H1 (cell line): ENCODE measurements at regions not wholly inside any gene's neighbourhood (a gene's known extent, or its start where the extent isn't known, plus 50 kb on each side); places are given as distances from the start of the nearest gene placed in this dataset.

Experiments used
- CTCF ChIA-PET: fragments of 300-600 bp; sonication (Branson Sonifier 250); formaldehyde crosslinking; loops from one replicate; lab custom pipeline; 2021; ENCODE audit not compliant: partially characterized antibody; lab: Charles Lee
- POLR2A ChIA-PET: fragments of 300-600 bp; sonication (Branson Sonifier 250); formaldehyde crosslinking; loops from one replicate; lab custom pipeline; 2021; ENCODE audit warnings: inconsistent platforms; ENCODE audit not compliant: partially characterized antibody; lab: Charles Lee
- DNase-seq, 2 experiments: peaks; one replicate each; pipeline versions ENCODE4 v3.0.0 to v3.0.0-alpha.2; 2010 to 2022; ENCODE audit warnings: low spot score in 2 of 2, low read depth in 1 of 2, mixed read lengths in 1 of 2
- FAIRE-seq: peaks from 2 replicates; lab custom pipeline; 2011; peaks lifted over from hg19 to GRCh38; lab: Jason Lieb, UNC
- H2AFZ ChIP-seq: 2 replicates; pipeline ENCODE4 v1.8.1; 2012; ENCODE audit warnings: low read length, inconsistent platforms
- H2AK5ac ChIP-seq: 2 replicates; pipeline ENCODE4 v1.6.1; 2013; ENCODE audit warnings: low read depth, low read length
- H2BK120ac ChIP-seq: replicated peaks from 2 replicates; pipeline ENCODE3; 2013; ENCODE audit warnings: low read depth, low read length, inconsistent platforms
- H2BK12ac ChIP-seq: 2 replicates; pipeline ENCODE4 v1.6.1; 2013; ENCODE audit warnings: low read depth, low read length
- H2BK15ac ChIP-seq: 2 replicates; pipeline ENCODE4 v1.6.1; 2013; ENCODE audit warnings: low read length
- H2BK20ac ChIP-seq: 2 replicates; pipeline ENCODE4 v1.6.1; 2013; ENCODE audit warnings: low read length
- H2BK5ac ChIP-seq: 2 replicates; pipeline ENCODE4 v1.6.1; 2013; ENCODE audit warnings: low read depth, low read length
- H3K14ac ChIP-seq: 2 replicates; pipeline ENCODE4 v1.6.1; 2013; ENCODE audit warnings: inconsistent platforms; ENCODE audit not compliant: insufficient read length
- H3K18ac ChIP-seq: 2 replicates; pipeline ENCODE4 v1.6.1; 2013; ENCODE audit warnings: low read length; ENCODE audit errors: extremely low read depth
- H3K23ac ChIP-seq: 2 replicates; pipeline ENCODE4 v1.6.1; 2013; ENCODE audit warnings: inconsistent platforms; ENCODE audit not compliant: insufficient read length
- H3K23me2 ChIP-seq: 2 replicates; pipeline ENCODE4 v1.6.1; 2013; ENCODE audit warnings: low read depth, low read length
- H3K27ac ChIP-seq: 2 replicates; pipeline ENCODE4 v1.6.1; 2011; ENCODE audit warnings: low read depth, low read length, inconsistent platforms
- H3K27me3 ChIP-seq, 4 experiments: replicated peaks in 1 of 4; 1 replicate in 1 of 4; 2 replicates in 3 of 4; pipeline versions ENCODE4 v1.6.1 to v1.8.1; 2011 to 2013; ENCODE audit warnings: low read length in 3 of 4, mild to moderate bottlenecking in 3 of 4, inconsistent platforms in 2 of 4, mixed read lengths in 2 of 4, moderate library complexity in 1 of 4; ENCODE audit not compliant: control insufficient read depth in 3 of 4, insufficient read depth in 3 of 4; ENCODE audit errors: extremely low read depth in 1 of 4
- H3K36me3 ChIP-seq, 4 experiments: 2 replicates each; pipeline versions ENCODE4 v1.6.1 to v1.8.1; 2011 to 2013; ENCODE audit warnings: mild to moderate bottlenecking in 4 of 4, low read length in 3 of 4, moderate library complexity in 2 of 4, control low read depth in 1 of 4, inconsistent platforms in 1 of 4; ENCODE audit not compliant: insufficient read depth in 4 of 4, control insufficient read depth in 2 of 4
- H3K4ac ChIP-seq: replicated peaks from 2 replicates; pipeline ENCODE3; 2013; ENCODE audit warnings: low read length, low read depth, mixed read lengths, inconsistent platforms; ENCODE audit not compliant: insufficient read length
- H3K4me1 ChIP-seq, 4 experiments: replicated peaks in 1 of 4; 1 replicate in 1 of 4; 2 replicates in 3 of 4; pipeline versions ENCODE4 v1.6.1 to v1.8.1; 2011 to 2013; ENCODE audit warnings: low read length in 3 of 4, inconsistent platforms in 2 of 4, mixed read lengths in 1 of 4; ENCODE audit not compliant: insufficient read depth in 4 of 4, control insufficient read depth in 3 of 4
- H3K4me2 ChIP-seq, 2 experiments: 2 replicates each; pipeline versions ENCODE4 v1.6.1 to v1.8.1; 2011 to 2013; ENCODE audit warnings: low read depth in 2 of 2, low read length in 2 of 2, control low read depth in 1 of 2, inconsistent platforms in 1 of 2, mild to moderate bottlenecking in 1 of 2; ENCODE audit not compliant: insufficient read depth in 1 of 2
- H3K4me3 ChIP-seq, 4 experiments: fragments of 200-600, 300-600 bp in 1 of 4; sonication (generic), shearing (Covaris generic), sonication (Bioruptor Twin) in 1 of 4; 2 replicates each; pipeline versions ENCODE4 v1.5.1 to v1.8.1; 2011 to 2016; ENCODE audit warnings: low read length in 4 of 4, low read depth in 3 of 4, control low read depth in 2 of 4, inconsistent platforms in 2 of 4, mild to moderate bottlenecking in 2 of 4, mixed read lengths in 1 of 4, moderate library complexity in 1 of 4; ENCODE audit not compliant: insufficient read depth in 2 of 4; ENCODE audit errors: extremely low read depth in 1 of 4
- H3K56ac ChIP-seq: replicated peaks from 2 replicates; pipeline ENCODE3; 2013; ENCODE audit warnings: low read depth, mild to moderate bottlenecking, mixed read lengths, low read length, inconsistent platforms; ENCODE audit not compliant: insufficient read length
- H3K79me1 ChIP-seq: 2 replicates; pipeline ENCODE4 v1.6.1; 2013; ENCODE audit warnings: low read depth, low read length, control low read depth
- H3K79me2 ChIP-seq, 2 experiments: 2 replicates each; pipeline versions ENCODE4 v1.6.1 to v1.8.1; 2012 to 2013; ENCODE audit warnings: low read length in 2 of 2, mild to moderate bottlenecking in 2 of 2, inconsistent platforms in 1 of 2; ENCODE audit not compliant: insufficient read depth in 2 of 2, control insufficient read depth in 1 of 2
- H3K9ac ChIP-seq, 4 experiments: replicated peaks in 1 of 4; 1 replicate in 1 of 4; 2 replicates in 3 of 4; pipeline versions ENCODE4 v1.6.1 to v1.8.1; 2011 to 2013; ENCODE audit warnings: low read depth in 3 of 4, low read length in 3 of 4, control low read depth in 2 of 4, mild to moderate bottlenecking in 2 of 4, moderate library complexity in 2 of 4, inconsistent platforms in 1 of 4; ENCODE audit errors: extremely low read depth in 1 of 4
- H3K9me3 ChIP-seq, 2 experiments: 2 replicates each; pipeline versions ENCODE4 v1.6.1 to v1.8.1; 2012 to 2013; ENCODE audit warnings: mild to moderate bottlenecking in 2 of 2, moderate library complexity in 2 of 2, control low read depth in 1 of 2, inconsistent platforms in 1 of 2, low read depth in 1 of 2, low read length in 1 of 2, mixed read lengths in 1 of 2; ENCODE audit not compliant: insufficient read depth in 2 of 2
- H4K20me1 ChIP-seq, 2 experiments: replicated peaks in 1 of 2; 2 replicates each; pipeline versions ENCODE3 to v1.8.1; 2011 to 2013; ENCODE audit warnings: inconsistent platforms in 2 of 2, low read length in 2 of 2, mild to moderate bottlenecking in 1 of 2; ENCODE audit not compliant: insufficient read depth in 2 of 2, control insufficient read depth in 1 of 2
- H4K5ac ChIP-seq: 2 replicates; pipeline ENCODE4 v1.6.1; 2013; ENCODE audit warnings: low read length, low read depth, mixed read lengths, inconsistent platforms; ENCODE audit not compliant: insufficient read length
- H4K8ac ChIP-seq: 2 replicates; pipeline ENCODE4 v1.8.0; 2013; ENCODE audit warnings: mild to moderate bottlenecking, moderate library complexity, low read length, inconsistent platforms; ENCODE audit not compliant: insufficient read depth; ENCODE audit errors: extremely low read depth
- H4K91ac ChIP-seq: replicated peaks from 2 replicates; pipeline ENCODE3; 2013; ENCODE audit warnings: low read length, mixed read lengths, inconsistent platforms; ENCODE audit not compliant: insufficient read length
- BACH1 ChIP-seq: IDR thresholded peaks from 2 replicates; pipeline ENCODE4 v1.6.1; 2012; ENCODE audit warnings: low read length, improper control_type of control experiment
- BCL11A ChIP-seq, 2 experiments: IDR thresholded peaks; one replicate each; pipeline ENCODE4 v1.6.1; 2011; ENCODE audit warnings: low read depth in 2 of 2, low read length in 2 of 2, mild to moderate bottlenecking in 2 of 2
- CHD2 ChIP-seq: IDR thresholded peaks from 2 replicates; pipeline ENCODE4 v1.6.1; 2012; ENCODE audit warnings: low read length, improper control_type of control experiment
- JUND ChIP-seq: IDR thresholded peaks from 2 replicates; pipeline ENCODE4 v1.6.1; 2011; ENCODE audit warnings: mild to moderate bottlenecking, improper control_type of control experiment, low read length
- KDM1A ChIP-seq: fragments of 200-600, 300-600 bp; sonication (generic); IDR thresholded peaks from 2 replicates; pipeline ENCODE4 v1.7.1; 2016; ENCODE audit warnings: mild to moderate bottlenecking, low read length, borderline replicate concordance
- POLR2AphosphoS5 ChIP-seq: IDR thresholded peaks from 2 replicates; pipeline ENCODE4 v1.6.1; 2011; ENCODE audit warnings: low read depth, low read length
- RNF2 ChIP-seq: fragments of 200-900, 300-1000 bp; sonication (generic); IDR thresholded peaks from 2 replicates; pipeline ENCODE4 v1.7.1; 2016; ENCODE audit warnings: borderline replicate concordance, low read depth, mild to moderate bottlenecking, antibody characterized with exemption, low read length; ENCODE audit not compliant: poor library complexity, severe bottlenecking; ENCODE audit errors: missing control alignments
- SIRT6 ChIP-seq: IDR thresholded peaks from one replicate; pipeline ENCODE4 v1.7.1; 2012; ENCODE audit warnings: low read length, inconsistent platforms
- SRF ChIP-seq: IDR thresholded peaks from 2 replicates; pipeline ENCODE4 v1.6.1; 2011; ENCODE audit warnings: mild to moderate bottlenecking, low read depth, low read length, moderate library complexity
- SUZ12 ChIP-seq: fragments of 200-600 bp; sonication (generic); IDR thresholded peaks from 2 replicates; pipeline ENCODE4 v1.6.1; 2012; ENCODE audit warnings: mild to moderate bottlenecking, inconsistent platforms, low read length, moderate library complexity, mixed read lengths
- TEAD4 ChIP-seq: IDR thresholded peaks from 2 replicates; pipeline ENCODE4 v1.6.1; 2012; ENCODE audit warnings: low read depth, low read length, inconsistent platforms, mixed read lengths
- YY1 ChIP-seq: IDR thresholded peaks from 2 replicates; pipeline ENCODE4 v1.6.1; 2011; ENCODE audit warnings: low read depth, mild to moderate bottlenecking, low read length
- WGBS, 2 experiments: shearing (Covaris generic) in 1 of 2; methylation state at CpG; one replicate each; pipeline versions ENCODE4 v1.1.6 to v1.1.7; 2013 to 2015; ENCODE audit warnings: low lambda C conversion rate in 2 of 2, mixed read lengths in 2 of 2, inconsistent platforms in 1 of 2, low coverage in 1 of 2, missing lambda C conversion rate in 1 of 2; ENCODE audit not compliant: insufficient replicate concordance in 2 of 2, insufficient coverage in 1 of 2, insufficient read length in 1 of 2; ENCODE audit errors: extremely low coverage in 1 of 2, missing lambda C conversion rate in 1 of 2; 5-methylcytosine and 5-hydroxymethylcytosine counted together
- TF ChIP-seq, protein P1 (sequence below): IDR thresholded peaks from 2 replicates; pipeline ENCODE4 v1.6.1; 2011; ENCODE audit warnings: low read length, improper control_type of control experiment

DNA sequence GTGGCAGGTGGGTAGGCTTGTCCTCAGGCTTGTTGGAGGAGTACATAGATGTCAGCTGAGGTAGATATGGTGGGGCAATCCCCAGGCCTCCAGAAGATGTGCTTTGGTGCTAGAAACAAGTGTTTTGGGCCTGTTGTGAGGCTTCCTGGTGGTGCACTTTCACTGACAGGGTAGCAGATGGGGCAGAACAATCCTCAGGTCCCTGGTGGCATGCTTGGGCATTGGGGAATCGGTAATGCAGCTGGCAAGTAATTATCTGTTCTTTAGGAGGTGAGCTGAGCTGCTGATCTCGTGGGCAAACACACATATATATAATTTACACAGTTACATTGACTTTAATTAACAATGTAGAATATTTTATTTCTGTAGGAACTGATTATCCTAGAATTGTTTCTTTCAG is 458.7 kb downstream of the BMP2 start:
- FAIRE-seq: no peak

More for the DNA sequence above, 458.7 kb downstream of the BMP2 start:
- TF ChIP-seq KDM1A (no peak), YY1 (no peak), BACH1 (no peak), BCL11A (IDR thresholded peaks at IDR 0.05; ENCODE audit: low read depth in 2 of 2, low read length in 2 of 2) (no peak), SRF (no peak), TEAD4 (no peak), RNF2 (no peak), SIRT6 (no peak), POLR2AphosphoS5 (no peak), SUZ12 (no peak), CHD2 (no peak), JUND (no peak)
- TF ChIP-seq, protein P1, sequence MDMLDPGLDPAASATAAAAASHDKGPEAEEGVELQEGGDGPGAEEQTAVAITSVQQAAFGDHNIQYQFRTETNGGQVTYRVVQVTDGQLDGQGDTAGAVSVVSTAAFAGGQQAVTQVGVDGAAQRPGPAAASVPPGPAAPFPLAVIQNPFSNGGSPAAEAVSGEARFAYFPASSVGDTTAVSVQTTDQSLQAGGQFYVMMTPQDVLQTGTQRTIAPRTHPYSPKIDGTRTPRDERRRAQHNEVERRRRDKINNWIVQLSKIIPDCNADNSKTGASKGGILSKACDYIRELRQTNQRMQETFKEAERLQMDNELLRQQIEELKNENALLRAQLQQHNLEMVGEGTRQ: no peak
- no peak overlapping the region for H3K9ac ChIP-seq
- no peak overlapping the region for H2BK12ac ChIP-seq
- no peaks in the 10 kb centered on the region for H3K36me3 ChIP-seq
- H3K4me1 ChIP-seq: no peaks in the 10 kb centered on the region
- no peak for DNase-seq
- H3K9me3 ChIP-seq: no peaks in the 10 kb centered on the region; a peak in 1 of 4 replicates
- no peaks in the 10 kb centered on the region for H3K23me2 ChIP-seq
- H3K14ac ChIP-seq: no peak overlapping the region
- no peaks in the 10 kb centered on the region for H3K27me3 ChIP-seq
- H2BK120ac ChIP-seq: no peak overlapping the region
- H2AFZ ChIP-seq: no peak overlapping the region
- H3K56ac ChIP-seq: no peak overlapping the region
- no peak overlapping the region for H2BK20ac ChIP-seq
- CTCF ChIA-PET: interaction anchor here (0.6 to 1.2 kb wide), 5 partner anchors 10 to 398 kb away, joined by 3 read pairs; no protein-coding TSS in a partner anchor
- no peaks in the 10 kb centered on the region for H3K79me1 ChIP-seq
- H2AK5ac ChIP-seq: no peak overlapping the region
- peak overlapping the region; percentile 68; the same call in 1 of the 2 replicates for H4K8ac ChIP-seq
- WGBS, 2 experiments: 100% methylated on average over 2 of the region's 2 CpGs; no CpG with 5 or more reads in 1 of the 2 experiments
- no peak overlapping the region for H4K5ac ChIP-seq
- no peak overlapping the region for H4K91ac ChIP-seq
- H4K20me1 ChIP-seq: no peaks in the 10 kb centered on the region
- H3K18ac ChIP-seq: no peak overlapping the region
- H2BK5ac ChIP-seq: no peak overlapping the region
- H3K23ac ChIP-seq: no peak overlapping the region
- no peak overlapping the region for H3K27ac ChIP-seq
- no peak overlapping the region for H3K4me3 ChIP-seq
- H3K79me2 ChIP-seq: no peaks in the 10 kb centered on the region
- no peak overlapping the region for H3K4ac ChIP-seq
- POLR2A ChIA-PET: no interaction called here
- no peak overlapping the region for H3K4me2 ChIP-seq
- no peak overlapping the region for H2BK15ac ChIP-seq
